22Rv1 (cell line): ENCODE measurements at regions not wholly inside any gene's neighbourhood (a gene's known extent, or its start where the extent isn't known, plus 50 kb on each side); places are given as distances from the start of the nearest gene placed in this dataset.

ENCODE experiments used
- H3K27ac ChIP-seq: fragments of 450-650 bp; 2 replicates; pipeline ENCODE4 v1.5.1; 2017
- CTCF ChIP-seq: fragments of 450-650 bp; IDR thresholded peaks from 2 replicates; pipeline ENCODE4 v1.5.1; 2017; ENCODE audit warnings: mild to moderate bottlenecking
- ZFX ChIP-seq: fragments of 450-650 bp; IDR thresholded peaks from 2 replicates; pipeline ENCODE4 v1.6.1; 2017; ENCODE audit warnings: antibody characterized with exemption, borderline replicate concordance

GRCh38 chr5:66517351-66517750 is 78.8 kb upstream of the MAST4 start:
- H3K27ac ChIP-seq = no peak overlapping the region
- TF ChIP-seq ZFX = no peak
- no peak for TF ChIP-seq CTCF

- H3K27ac ChIP-seq = no peak overlapping the region
- TF ChIP-seq CTCF = no peak
- TF ChIP-seq ZFX = no peak
Measured at GRCh38 chr5:66518052-66518451, 78.1 kb upstream of the MAST4 start.

- no peak overlapping the region for H3K27ac ChIP-seq
- TF ChIP-seq CTCF = no peak
- no peak for TF ChIP-seq ZFX
Measured at GRCh38 chr5:66518753-66519152, 77.4 kb upstream of the MAST4 start.

- TF ChIP-seq ZFX = no peak
- TF ChIP-seq CTCF = no peak
- H3K27ac ChIP-seq = no peak overlapping the region
Measured at GRCh38 chr5:66519626-66520025, 76.6 kb upstream of the MAST4 start.

- H3K27ac ChIP-seq = no peak overlapping the region
- TF ChIP-seq ZFX = no peak
- no peak for TF ChIP-seq CTCF
Measured at GRCh38 chr5:66520854-66521253, 75.3 kb upstream of the MAST4 start.

- TF ChIP-seq CTCF = no peak
- no peak for TF ChIP-seq ZFX
- H3K27ac ChIP-seq = no peak overlapping the region
Measured at GRCh38 chr5:66527478-66528035, 68.6 kb upstream of the MAST4 start.

GRCh38 chr5:66529182-66529581 is 67.0 kb upstream of the MAST4 start:
- TF ChIP-seq CTCF (no peak), ZFX (no peak)
- H3K27ac ChIP-seq = no peak overlapping the region
